ENCODE measurements at regions not wholly inside any gene's neighbourhood (a gene's known extent, or its start where the extent isn't known, plus 50 kb on each side); places are given as distances from the start of the nearest gene placed in this dataset.
A peak's percentile ranks its signal among the peaks of the same experiment; 100 is the strongest.
"Not testable (repeated sequence)": the region's sequence is repeated elsewhere in the genome, so short reads cannot be mapped to it uniquely, and the experiment has no call there.

- no peaks in the 10 kb centered on the region for H3K27me3 ChIP-seq (ENCODE audit: insufficient read depth, low read length, poor library complexity)
- no peak overlapping the region for H4K5ac ChIP-seq (ENCODE audit: low read length)
- H2BK120ac ChIP-seq (ENCODE audit: low read depth, low read length) = no peak overlapping the region
- no peak overlapping the region for H3K56ac ChIP-seq (ENCODE audit: low read length)
- no peak overlapping the region for H2BK5ac ChIP-seq (ENCODE audit: low read length)
- H3K79me1 ChIP-seq (ENCODE audit: low read length) = no peaks in the 10 kb centered on the region
- no peak overlapping the region for H3K27ac ChIP-seq (ENCODE audit: low read depth, low read length)
- WGBS (ENCODE audit: extremely low coverage, insufficient coverage, low lambda C conversion rate) = no CpG with 5 or more reads among the region's 3 CpGs
- no peak overlapping the region for H3K23ac ChIP-seq (ENCODE audit: low read length)
- no peak overlapping the region for H3K4me2 ChIP-seq (ENCODE audit: low read length)
- no peak overlapping the region for H2AK5ac ChIP-seq (ENCODE audit: low read length)
- H3K4me1 ChIP-seq (ENCODE audit: control insufficient read depth, low read depth, low read length) = no peaks in the 10 kb centered on the region
- DNase-seq = no peak
- H3K79me2 ChIP-seq (ENCODE audit: control insufficient read depth, insufficient read depth, low read length) = no peaks in the 10 kb centered on the region
- no peak overlapping the region for H3K4me3 ChIP-seq (ENCODE audit: low read length)
- no peaks in the 10 kb centered on the region for H3K36me3 ChIP-seq (ENCODE audit: control insufficient read depth, insufficient read depth, low read length)
- H3K18ac ChIP-seq (ENCODE audit: low read length) = no peak overlapping the region
- no peak overlapping the region for H4K8ac ChIP-seq (ENCODE audit: low read depth, low read length)
- H3K4ac ChIP-seq (ENCODE audit: low read depth, low read length) = no peak overlapping the region
- H3K9ac ChIP-seq (ENCODE audit: low read length) = no peak overlapping the region
- H2BK15ac ChIP-seq (replicated peaks; ENCODE audit: low read depth) = no peak overlapping the region
Observed at GRCh38 chr4:27811948-27812347, 951.3 kb downstream of the STIM2 start.

- not testable (repeated sequence) for H2BK5ac ChIP-seq (ENCODE audit: low read length); H2AK5ac ChIP-seq (ENCODE audit: low read length); H3K4ac ChIP-seq (ENCODE audit: low read depth, low read length); H3K79me2 ChIP-seq (ENCODE audit: control insufficient read depth, insufficient read depth, low read length); H3K4me3 ChIP-seq (ENCODE audit: low read length); H3K56ac ChIP-seq (ENCODE audit: low read length); H3K9ac ChIP-seq (ENCODE audit: low read length); H3K36me3 ChIP-seq (ENCODE audit: control insufficient read depth, insufficient read depth, low read length); H3K18ac ChIP-seq (ENCODE audit: low read length); H4K8ac ChIP-seq (ENCODE audit: low read depth, low read length); H3K27ac ChIP-seq (ENCODE audit: low read depth, low read length); H4K5ac ChIP-seq (ENCODE audit: low read length); H3K79me1 ChIP-seq (ENCODE audit: low read length); H3K27me3 ChIP-seq (ENCODE audit: insufficient read depth, low read length, poor library complexity); DNase-seq; H3K4me1 ChIP-seq (ENCODE audit: control insufficient read depth, low read depth, low read length); H2BK120ac ChIP-seq (ENCODE audit: low read depth, low read length); H3K4me2 ChIP-seq (ENCODE audit: low read length); H2BK15ac ChIP-seq (replicated peaks; ENCODE audit: low read depth); H3K23ac ChIP-seq (ENCODE audit: low read length)
- no CpG with 5 or more reads among the region's 6 CpGs for WGBS (ENCODE audit: extremely low coverage, insufficient coverage, low lambda C conversion rate)
Observed at GRCh38 chr4:27813226-27813625, 952.6 kb downstream of the STIM2 start.

GRCh38 chr4:27813699-27814425, 953.2 kb downstream of the STIM2 start:
- H3K27ac ChIP-seq (ENCODE audit: low read depth, low read length); H2BK5ac ChIP-seq (ENCODE audit: low read length); H3K9ac ChIP-seq (ENCODE audit: low read length); H3K23ac ChIP-seq (ENCODE audit: low read length); H3K36me3 ChIP-seq (ENCODE audit: control insufficient read depth, insufficient read depth, low read length); H3K4me1 ChIP-seq (ENCODE audit: control insufficient read depth, low read depth, low read length); H2AK5ac ChIP-seq (ENCODE audit: low read length); H3K18ac ChIP-seq (ENCODE audit: low read length); H3K79me2 ChIP-seq (ENCODE audit: control insufficient read depth, insufficient read depth, low read length); H4K8ac ChIP-seq (ENCODE audit: low read depth, low read length); H3K27me3 ChIP-seq (ENCODE audit: insufficient read depth, low read length, poor library complexity); H2BK15ac ChIP-seq (replicated peaks; ENCODE audit: low read depth); H3K4ac ChIP-seq (ENCODE audit: low read depth, low read length); H3K79me1 ChIP-seq (ENCODE audit: low read length); H3K4me2 ChIP-seq (ENCODE audit: low read length); H3K56ac ChIP-seq (ENCODE audit: low read length); H2BK120ac ChIP-seq (ENCODE audit: low read depth, low read length); H4K5ac ChIP-seq (ENCODE audit: low read length); H3K4me3 ChIP-seq (ENCODE audit: low read length): not testable (repeated sequence)
- WGBS (ENCODE audit: extremely low coverage, insufficient coverage, low lambda C conversion rate) = no CpG with 5 or more reads among the region's 18 CpGs
- peak; percentile 3 for DNase-seq

GRCh38 chr4:27819246-27819645, 958.6 kb downstream of the STIM2 start:
- no peak overlapping the region for H3K56ac ChIP-seq (ENCODE audit: low read length)
- H3K27me3 ChIP-seq (ENCODE audit: insufficient read depth, low read length, poor library complexity) = no peaks in the 10 kb centered on the region
- no peaks in the 10 kb centered on the region for H3K79me1 ChIP-seq (ENCODE audit: low read length)
- H3K4me2 ChIP-seq (ENCODE audit: low read length) = no peak overlapping the region
- no peak overlapping the region for H2BK5ac ChIP-seq (ENCODE audit: low read length)
- no peak overlapping the region for H3K9ac ChIP-seq (ENCODE audit: low read length)
- no peak overlapping the region for H3K18ac ChIP-seq (ENCODE audit: low read length)
- H3K4ac ChIP-seq (ENCODE audit: low read depth, low read length) = no peak overlapping the region
- no peak overlapping the region for H3K27ac ChIP-seq (ENCODE audit: low read depth, low read length)
- no peak overlapping the region for H3K4me3 ChIP-seq (ENCODE audit: low read length)
- no peak overlapping the region for H2BK15ac ChIP-seq (replicated peaks; ENCODE audit: low read depth)
- H2BK120ac ChIP-seq (ENCODE audit: low read depth, low read length) = no peak overlapping the region
- WGBS (ENCODE audit: extremely low coverage, insufficient coverage, low lambda C conversion rate) = no CpG with 5 or more reads among the region's 2 CpGs
- no peak overlapping the region for H4K5ac ChIP-seq (ENCODE audit: low read length)
- H3K4me1 ChIP-seq (ENCODE audit: control insufficient read depth, low read depth, low read length) = no peaks in the 10 kb centered on the region
- no peaks in the 10 kb centered on the region for H3K79me2 ChIP-seq (ENCODE audit: control insufficient read depth, insufficient read depth, low read length)
- DNase-seq = no peak
- H3K23ac ChIP-seq (ENCODE audit: low read length) = no peak overlapping the region
- H4K8ac ChIP-seq (ENCODE audit: low read depth, low read length) = no peak overlapping the region
- H3K36me3 ChIP-seq (ENCODE audit: control insufficient read depth, insufficient read depth, low read length) = no peaks in the 10 kb centered on the region
- no peak overlapping the region for H2AK5ac ChIP-seq (ENCODE audit: low read length)

GRCh38 chr4:27828843-27829242, 968.2 kb downstream of the STIM2 start:
- no peak overlapping the region for H3K9ac ChIP-seq (ENCODE audit: low read length)
- no peaks in the 10 kb centered on the region for H3K79me1 ChIP-seq (ENCODE audit: low read length)
- H3K79me2 ChIP-seq (ENCODE audit: control insufficient read depth, insufficient read depth, low read length) = no peaks in the 10 kb centered on the region
- no peak overlapping the region for H2AK5ac ChIP-seq (ENCODE audit: low read length)
- no peak overlapping the region for H2BK5ac ChIP-seq (ENCODE audit: low read length)
- no peak overlapping the region for H2BK15ac ChIP-seq (replicated peaks; ENCODE audit: low read depth)
- no peak overlapping the region for H3K4me3 ChIP-seq (ENCODE audit: low read length)
- H3K4me1 ChIP-seq (ENCODE audit: control insufficient read depth, low read depth, low read length) = no peaks in the 10 kb centered on the region
- H3K27me3 ChIP-seq (ENCODE audit: insufficient read depth, low read length, poor library complexity) = no peaks in the 10 kb centered on the region
- H2BK120ac ChIP-seq (ENCODE audit: low read depth, low read length) = no peak overlapping the region
- H3K23ac ChIP-seq (ENCODE audit: low read length) = no peak overlapping the region
- H3K4me2 ChIP-seq (ENCODE audit: low read length) = no peak overlapping the region
- no peak overlapping the region for H3K27ac ChIP-seq (ENCODE audit: low read depth, low read length)
- no peak overlapping the region for H3K4ac ChIP-seq (ENCODE audit: low read depth, low read length)
- H3K36me3 ChIP-seq (ENCODE audit: control insufficient read depth, insufficient read depth, low read length) = no peaks in the 10 kb centered on the region
- H4K5ac ChIP-seq (ENCODE audit: low read length) = no peak overlapping the region
- peak; percentile 92 for DNase-seq
- no CpG with 5 or more reads among the region's 1 CpG for WGBS (ENCODE audit: extremely low coverage, insufficient coverage, low lambda C conversion rate)
- H3K56ac ChIP-seq (ENCODE audit: low read length) = no peak overlapping the region
- no peak overlapping the region for H4K8ac ChIP-seq (ENCODE audit: low read depth, low read length)
- no peak overlapping the region for H3K18ac ChIP-seq (ENCODE audit: low read length)

- H3K4me3 ChIP-seq (ENCODE audit: low read length) = no peak overlapping the region
- H2BK15ac ChIP-seq (replicated peaks; ENCODE audit: low read depth) = no peak overlapping the region
- no peaks in the 10 kb centered on the region for H3K79me2 ChIP-seq (ENCODE audit: control insufficient read depth, insufficient read depth, low read length)
- H3K27me3 ChIP-seq (ENCODE audit: insufficient read depth, low read length, poor library complexity) = no peaks in the 10 kb centered on the region
- no peak overlapping the region for H4K8ac ChIP-seq (ENCODE audit: low read depth, low read length)
- H3K27ac ChIP-seq (ENCODE audit: low read depth, low read length) = no peak overlapping the region
- no peak overlapping the region for H2BK5ac ChIP-seq (ENCODE audit: low read length)
- no peak overlapping the region for H3K56ac ChIP-seq (ENCODE audit: low read length)
- no peak overlapping the region for H3K4ac ChIP-seq (ENCODE audit: low read depth, low read length)
- DNase-seq = no peak
- H3K4me2 ChIP-seq (ENCODE audit: low read length) = no peak overlapping the region
- H3K23ac ChIP-seq (ENCODE audit: low read length) = no peak overlapping the region
- H3K18ac ChIP-seq (ENCODE audit: low read length) = no peak overlapping the region
- H2AK5ac ChIP-seq (ENCODE audit: low read length) = no peak overlapping the region
- WGBS (ENCODE audit: extremely low coverage, insufficient coverage, low lambda C conversion rate) = no CpG with 5 or more reads among the region's 3 CpGs
- no peaks in the 10 kb centered on the region for H3K4me1 ChIP-seq (ENCODE audit: control insufficient read depth, low read depth, low read length)
- no peak overlapping the region for H4K5ac ChIP-seq (ENCODE audit: low read length)
- H3K79me1 ChIP-seq (ENCODE audit: low read length) = no peaks in the 10 kb centered on the region
- no peaks in the 10 kb centered on the region for H3K36me3 ChIP-seq (ENCODE audit: control insufficient read depth, insufficient read depth, low read length)
- H3K9ac ChIP-seq (ENCODE audit: low read length) = no peak overlapping the region
- no peak overlapping the region for H2BK120ac ChIP-seq (ENCODE audit: low read depth, low read length)
Observed at GRCh38 chr4:27830251-27830650, 969.6 kb downstream of the STIM2 start.

Data from mesendoderm (in vitro differentiated cells).